K562 (cell line): ENCODE measurements at regions not wholly inside any gene's neighbourhood (a gene's known extent, or its start where the extent isn't known, plus 50 kb on each side); places are given as distances from the start of the nearest gene placed in this dataset.

Experiments used
- EZH2 ChIP-seq: IDR thresholded peaks from 2 replicates; pipeline ENCODE4 v1.6.1; 2012; ENCODE audit warnings: low read depth, mild to moderate bottlenecking, inconsistent platforms, low read length, borderline replicate concordance
- HDAC2 ChIP-seq: fragments of 450-650 bp; IDR thresholded peaks from 2 replicates; pipeline ENCODE4 v1.6.1; 2016; ENCODE audit warnings: mild to moderate bottlenecking
- JUN ChIP-seq, 2 experiments: sonication (generic) in 1 of 2; formaldehyde crosslinking in 1 of 2; IDR thresholded peaks; 2 replicates each; pipeline versions ENCODE4 v1.6.1 to v1.8.0; 2012 to 2022; ENCODE audit warnings: borderline replicate concordance in 2 of 2, mild to moderate bottlenecking in 2 of 2, improper control_type of control experiment in 1 of 2, low read depth in 1 of 2, low read length in 1 of 2, missing genetic modification reagents in 1 of 2
- MAX ChIP-seq: sonication (generic); formaldehyde crosslinking; IDR thresholded peaks from 2 replicates; pipeline ENCODE4 v1.9.0; 2022; ENCODE audit warnings: mild to moderate bottlenecking, missing genetic modification reagents
- MAZ ChIP-seq, 2 experiments: fragments of 450-650 bp in 1 of 2; sonication (generic) in 1 of 2; formaldehyde crosslinking; IDR thresholded peaks in 1 of 2; conservative IDR thresholded peaks in 1 of 2; 2 replicates each; pipeline versions ENCODE4 v1.4.0 to v1.5.0; 2020; ENCODE audit warnings: mild to moderate bottlenecking in 1 of 2, missing genetic modification reagents in 1 of 2
- TAF1 ChIP-seq: IDR thresholded peaks from 2 replicates; pipeline ENCODE4 v1.6.1; 2011; ENCODE audit warnings: mild to moderate bottlenecking, low read length, moderate library complexity; ENCODE audit not compliant: insufficient read depth, control insufficient read depth, severe bottlenecking; ENCODE audit errors: extremely low read depth
- ZNF589 ChIP-seq: fragments of 200-800 bp; sonication (Bioruptor generic); IDR thresholded peaks from 2 replicates; pipeline ENCODE4 v1.6.1; 2016; ENCODE audit warnings: low read depth, missing genetic modification characterization, missing compliant biosample characterization

GRCh38 chr10:61215246-61215645, 237.9 kb downstream of the TMEM26 start:
- no peak for TF ChIP-seq EZH2
- TF ChIP-seq MAZ (CRISPR knock-in tag; conservative IDR thresholded peaks at IDR 0.05 in 1 of 2, IDR thresholded peaks at IDR 0.05 in 1 of 2): no peak
- TF ChIP-seq JUN (IDR thresholded peaks at IDR 0.05; ENCODE audit: borderline replicate concordance, low read depth, low read length): no peak
- TF ChIP-seq JUN (CRISPR knock-in tag; IDR thresholded peaks at IDR 0.05; ENCODE audit: borderline replicate concordance): no peak
- no peak for TF ChIP-seq ZNF589 (CRISPR knock-in tag)
- no peak for TF ChIP-seq HDAC2
- no peak for TF ChIP-seq MAX (CRISPR knock-in tag)
- TF ChIP-seq TAF1: no peak
